ENCODE measurements at regions not wholly inside any gene's neighbourhood (a gene's known extent, or its start where the extent isn't known, plus 50 kb on each side); places are given as distances from the start of the nearest gene placed in this dataset.

DNA sequence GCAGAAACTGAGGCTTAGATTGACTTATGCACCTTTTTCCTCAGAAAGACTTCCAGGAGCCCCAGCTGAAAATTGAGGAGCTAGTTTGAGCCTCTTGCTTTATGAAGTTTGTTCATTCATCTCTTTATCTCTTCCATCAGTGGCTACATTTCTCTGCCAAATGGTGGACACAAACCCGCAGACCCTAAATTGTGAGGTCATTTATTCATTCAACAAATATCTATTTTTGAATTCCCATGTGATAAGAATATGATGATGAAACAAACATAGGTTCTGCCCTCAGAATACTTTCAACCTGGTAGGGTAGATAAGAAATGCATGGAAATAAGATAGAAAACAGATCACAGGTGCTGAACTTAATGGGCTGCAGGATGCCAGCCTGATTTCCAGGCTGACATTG is 309.4 kb downstream of the TNS1 start:
- TF ChIP-seq, protein P1, sequence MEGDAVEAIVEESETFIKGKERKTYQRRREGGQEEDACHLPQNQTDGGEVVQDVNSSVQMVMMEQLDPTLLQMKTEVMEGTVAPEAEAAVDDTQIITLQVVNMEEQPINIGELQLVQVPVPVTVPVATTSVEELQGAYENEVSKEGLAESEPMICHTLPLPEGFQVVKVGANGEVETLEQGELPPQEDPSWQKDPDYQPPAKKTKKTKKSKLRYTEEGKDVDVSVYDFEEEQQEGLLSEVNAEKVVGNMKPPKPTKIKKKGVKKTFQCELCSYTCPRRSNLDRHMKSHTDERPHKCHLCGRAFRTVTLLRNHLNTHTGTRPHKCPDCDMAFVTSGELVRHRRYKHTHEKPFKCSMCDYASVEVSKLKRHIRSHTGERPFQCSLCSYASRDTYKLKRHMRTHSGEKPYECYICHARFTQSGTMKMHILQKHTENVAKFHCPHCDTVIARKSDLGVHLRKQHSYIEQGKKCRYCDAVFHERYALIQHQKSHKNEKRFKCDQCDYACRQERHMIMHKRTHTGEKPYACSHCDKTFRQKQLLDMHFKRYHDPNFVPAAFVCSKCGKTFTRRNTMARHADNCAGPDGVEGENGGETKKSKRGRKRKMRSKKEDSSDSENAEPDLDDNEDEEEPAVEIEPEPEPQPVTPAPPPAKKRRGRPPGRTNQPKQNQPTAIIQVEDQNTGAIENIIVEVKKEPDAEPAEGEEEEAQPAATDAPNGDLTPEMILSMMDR (IDR thresholded peaks at IDR 0.05) = no peak
- TF ChIP-seq POLR2AphosphoS5 (IDR thresholded peaks at IDR 0.05) = no peak
